HG03045 (cell line): ENCODE measurements at regions not wholly inside any gene's neighbourhood (a gene's known extent, or its start where the extent isn't known, plus 50 kb on each side); places are given as distances from the start of the nearest gene placed in this dataset.

Experiments used
- ATAC-seq: cut with Tn5 transposase; IDR thresholded peaks from one replicate; pipeline ENCODE4 v1.9.1; 2021; ENCODE audit warnings: mild to moderate bottlenecking, moderate library complexity; ENCODE audit not compliant: unreplicated experiment

DNA sequence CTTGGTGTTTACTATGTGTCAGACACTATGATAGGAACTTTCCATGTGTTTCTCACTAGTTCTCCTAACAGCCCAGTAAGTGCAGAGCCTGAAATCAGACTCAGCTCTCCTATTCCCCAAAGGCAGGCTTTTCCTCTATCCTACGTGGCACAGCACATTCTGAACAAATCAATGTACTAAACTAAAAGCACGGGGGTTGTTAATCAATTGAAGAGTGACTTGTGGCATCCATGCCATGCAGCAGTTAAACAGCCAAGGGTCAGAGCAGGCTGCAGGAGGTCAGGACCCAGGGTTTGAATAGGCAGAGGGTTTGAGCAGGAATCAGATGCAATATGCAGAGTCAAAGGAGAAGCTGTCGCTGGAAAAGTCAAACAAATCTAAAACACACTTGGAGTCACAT, 289.7 kb upstream of the LDB2 start:
- no peak for ATAC-seq

DNA sequence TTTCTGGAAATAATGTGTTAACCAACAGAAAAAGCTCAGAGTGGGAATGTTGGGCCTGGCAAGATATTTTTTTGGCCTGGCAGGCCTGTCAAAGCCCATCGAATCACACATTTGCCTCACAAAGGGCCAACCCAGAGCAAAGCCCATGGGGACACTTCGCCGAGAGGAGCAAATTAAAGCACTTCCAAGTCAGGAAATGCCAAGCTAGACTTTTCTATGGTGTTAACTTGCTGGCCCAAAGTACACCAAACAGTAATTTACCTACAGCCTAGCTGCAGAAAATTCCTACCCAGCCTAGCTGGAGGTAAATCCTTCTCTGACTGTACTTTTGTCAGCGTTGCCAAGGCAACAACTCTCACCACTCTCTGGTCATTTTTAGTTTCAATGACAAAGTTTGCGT, 288.6 kb upstream of the LDB2 start:
- ATAC-seq: no peak

DNA sequence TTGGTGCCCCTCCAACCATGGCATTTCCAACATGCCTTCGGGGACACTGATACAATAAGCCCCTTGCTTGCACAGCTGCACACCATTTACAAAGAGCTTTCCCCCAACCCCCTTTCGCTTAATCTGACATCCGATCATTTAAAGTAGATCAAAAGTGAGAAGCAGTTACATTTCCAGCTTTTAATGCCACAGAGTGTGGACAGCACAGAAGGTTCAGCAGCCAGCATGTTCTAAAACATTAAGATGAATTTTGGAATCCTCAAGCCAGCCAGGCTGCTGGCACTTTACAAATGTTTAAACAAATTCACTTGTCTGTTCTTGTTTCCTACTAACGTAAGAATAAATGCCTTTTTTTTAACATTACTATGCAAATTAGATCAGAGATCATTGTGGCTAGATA, 284.4 kb upstream of the LDB2 start:
- ATAC-seq: no peak

DNA sequence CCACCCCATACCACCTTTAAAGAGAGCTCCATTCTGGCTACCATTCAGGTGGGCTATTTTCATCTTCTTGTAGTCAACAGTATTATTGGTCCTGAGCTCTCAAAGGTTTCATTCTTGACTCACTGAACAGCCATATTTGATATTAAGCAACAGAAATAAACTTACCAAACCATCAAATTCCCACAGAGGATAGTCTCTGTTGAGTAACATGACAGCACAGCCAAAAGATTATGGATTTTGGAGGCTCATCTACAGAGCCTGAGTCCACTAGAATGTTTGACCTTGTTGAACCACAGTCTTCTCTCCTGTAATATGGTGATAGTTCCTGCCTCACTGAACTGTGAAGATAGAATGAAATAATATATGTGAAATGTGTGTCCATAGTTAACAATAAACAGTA, 276.3 kb upstream of the LDB2 start:
- no peak for ATAC-seq

DNA sequence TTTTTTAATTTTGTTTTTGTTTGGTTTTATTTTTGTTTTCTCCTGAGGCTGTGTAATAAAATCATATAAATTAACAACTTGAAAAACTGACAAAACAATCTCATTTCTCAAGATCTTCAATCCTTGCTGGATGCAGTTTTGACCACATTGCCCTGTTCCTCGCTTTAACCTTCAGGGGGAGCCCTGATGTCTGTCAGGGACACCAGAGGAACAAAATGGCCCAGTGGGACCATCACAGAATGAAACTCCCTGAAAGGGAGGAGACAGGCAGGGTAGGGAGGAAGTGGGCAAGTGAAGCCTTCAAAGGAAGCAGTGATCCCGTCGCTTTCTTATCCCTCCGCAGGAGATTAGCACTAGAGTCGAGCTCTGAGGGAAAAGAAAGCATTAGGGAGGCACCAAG, 274.9 kb upstream of the LDB2 start:
- ATAC-seq: no peak

DNA sequence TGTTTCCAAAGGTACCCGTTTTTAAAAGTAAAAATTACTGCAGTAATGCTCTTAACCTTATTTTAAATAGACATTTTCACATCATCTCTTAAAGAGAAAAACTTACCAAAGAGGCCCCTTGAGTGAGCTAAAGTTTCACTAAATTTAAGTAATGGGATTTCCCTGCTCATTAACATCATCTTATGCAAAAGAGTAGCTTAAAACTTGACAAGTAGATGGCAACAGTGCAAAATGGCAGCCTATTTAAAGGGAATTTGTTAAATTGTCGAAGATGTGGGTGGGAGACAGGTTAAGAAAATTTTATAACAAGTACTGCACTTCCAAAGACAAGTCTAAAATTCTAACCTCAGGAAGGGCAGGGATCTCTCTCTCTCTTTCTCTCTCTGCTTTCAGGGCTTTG, 271.7 kb upstream of the LDB2 start:
- no peak for ATAC-seq

DNA sequence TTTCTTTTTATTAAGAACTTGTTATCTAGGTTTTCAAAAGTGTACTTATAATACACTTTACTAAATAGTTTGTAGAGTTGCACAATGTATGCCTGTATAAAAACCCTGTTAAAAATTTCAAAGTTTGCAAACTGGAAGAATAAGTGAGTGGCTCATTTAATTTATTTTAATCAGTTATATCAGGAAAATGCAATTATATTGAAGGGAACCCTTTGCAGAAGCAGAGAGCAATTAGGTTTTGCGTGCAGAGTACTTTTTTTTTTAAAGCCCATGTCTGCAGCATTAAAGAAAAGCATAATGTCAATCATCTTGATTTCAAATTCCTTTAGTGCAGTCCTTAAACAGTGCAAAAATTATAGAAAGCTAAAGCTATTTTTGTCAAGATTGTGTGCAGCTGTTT, 271.3 kb upstream of the LDB2 start:
- no peak for ATAC-seq

DNA sequence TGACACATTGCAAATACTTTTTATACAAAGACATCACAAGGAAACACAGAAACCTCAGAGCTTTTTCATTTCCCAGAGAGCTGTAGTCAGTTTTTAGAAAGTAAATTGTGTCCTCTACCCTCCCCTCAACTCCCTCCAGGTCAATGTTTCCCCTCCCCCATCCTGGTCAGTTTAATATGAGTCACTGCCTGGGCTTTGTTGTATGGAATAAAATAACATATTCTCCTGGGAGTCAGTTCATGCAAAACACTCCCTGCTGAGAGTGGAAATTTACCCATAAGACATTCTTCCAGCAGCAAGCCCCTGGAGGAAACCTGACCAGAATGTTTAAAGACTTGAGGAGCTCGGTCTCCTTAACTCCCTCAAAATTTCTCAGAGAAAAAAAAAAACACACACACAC, 270.1 kb upstream of the LDB2 start:
- no peak for ATAC-seq

DNA sequence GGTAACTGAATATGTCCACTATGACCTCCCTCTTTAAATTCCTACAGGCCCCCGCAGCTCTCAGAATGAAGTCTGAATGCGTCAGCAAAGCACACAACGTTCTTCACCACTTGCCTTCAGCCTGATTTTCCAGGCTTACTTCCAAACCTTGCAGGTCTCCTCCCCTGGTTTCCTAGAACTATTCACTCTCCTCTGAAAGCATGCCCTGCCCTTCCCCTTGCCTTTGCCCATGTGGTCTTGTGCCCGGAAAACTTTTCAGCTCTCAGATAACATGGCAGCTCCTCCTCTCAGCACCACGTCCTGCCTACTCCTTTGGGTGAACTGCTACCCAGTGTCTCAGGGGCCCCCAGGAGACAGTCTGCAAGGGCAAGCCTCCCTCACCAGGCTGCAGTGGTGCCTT, 268.5 kb upstream of the LDB2 start:
- ATAC-seq: no peak

DNA sequence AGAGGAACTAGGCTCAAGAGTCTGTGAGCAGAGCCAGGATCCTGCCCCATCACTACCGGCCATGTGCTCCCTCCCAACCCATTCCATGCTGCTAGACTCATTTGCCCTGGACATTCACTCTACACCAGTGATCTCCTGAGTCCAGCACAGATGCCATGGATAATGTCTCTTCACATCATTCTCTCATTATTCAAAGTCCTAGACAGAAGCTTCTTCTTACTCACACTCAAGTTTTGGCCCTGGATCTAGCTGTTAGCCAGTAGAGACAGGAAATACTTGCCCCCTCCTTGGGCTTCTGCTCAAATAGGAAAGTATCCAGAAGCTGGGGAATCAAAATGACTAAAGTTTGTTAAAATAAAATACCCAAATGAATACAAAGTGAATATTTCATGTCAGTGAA, 266.8 kb upstream of the LDB2 start:
- no peak for ATAC-seq

DNA sequence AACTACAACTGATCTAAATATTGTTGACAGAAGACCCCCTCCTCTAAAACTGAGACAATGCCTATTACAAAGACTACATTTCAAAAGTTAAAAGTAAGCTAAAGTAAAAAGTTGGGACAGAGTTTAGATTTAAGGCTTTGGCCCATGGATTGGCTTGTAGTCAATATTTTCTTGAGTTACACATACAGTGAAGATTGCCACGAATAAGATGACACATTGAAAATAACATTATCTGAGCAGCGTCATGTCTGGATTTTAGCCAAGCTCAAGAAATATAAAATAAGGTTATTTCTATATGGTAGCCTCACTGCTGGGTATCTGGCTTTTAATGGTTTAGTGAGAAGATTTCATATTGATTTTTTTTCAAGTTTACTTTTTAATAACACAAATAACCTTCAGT, 266.2 kb upstream of the LDB2 start:
- no peak for ATAC-seq

DNA sequence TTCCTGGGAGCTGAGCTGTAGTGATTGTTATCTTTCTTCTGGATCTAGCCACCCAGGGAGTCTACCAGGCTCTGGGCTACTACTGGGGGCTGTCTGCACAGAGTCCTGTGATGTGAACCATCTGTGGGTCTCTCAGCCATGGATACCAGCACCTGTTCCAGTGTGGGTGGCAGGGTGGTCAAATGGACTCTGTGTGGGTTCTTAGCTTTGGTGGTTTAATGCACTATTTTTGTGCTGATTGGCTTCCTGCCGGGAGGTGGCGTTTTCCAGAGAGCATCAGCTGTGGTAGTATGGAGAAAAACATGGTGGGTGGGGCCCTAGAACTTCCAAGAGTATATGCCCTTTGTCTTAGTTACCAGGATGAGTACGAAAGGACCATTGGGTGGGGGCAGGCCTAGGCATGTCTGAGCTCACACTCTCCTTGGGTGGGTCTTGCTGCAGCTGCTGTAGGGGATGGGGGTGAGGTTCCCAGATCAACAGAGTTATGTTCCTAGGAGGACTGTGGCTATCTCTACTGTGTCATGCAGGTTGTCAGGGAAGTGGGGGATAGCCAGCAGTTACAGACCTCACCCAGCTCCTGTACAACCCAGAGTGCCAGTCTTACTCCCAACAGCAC, 264.8 kb upstream of the LDB2 start:
- no peak for ATAC-seq

DNA sequence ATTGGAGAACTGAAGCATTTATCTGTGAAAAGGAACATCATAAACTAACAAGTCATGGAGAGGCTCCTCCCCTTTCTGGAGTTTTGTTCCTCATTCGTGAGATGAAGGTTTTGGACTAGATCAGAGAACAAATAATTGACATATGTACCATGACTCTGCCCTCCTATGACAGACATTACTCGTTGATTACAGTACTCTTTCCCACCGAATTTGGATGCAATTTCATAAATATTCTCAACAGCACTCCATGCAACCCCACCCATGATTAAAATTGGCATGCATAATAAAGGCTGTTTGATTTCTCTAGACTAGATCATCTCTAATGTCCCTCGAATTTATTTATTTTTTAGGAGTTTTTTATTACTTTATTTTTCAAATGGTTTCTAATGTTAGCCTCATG, 258.9 kb upstream of the LDB2 start:
- ATAC-seq: no peak

DNA sequence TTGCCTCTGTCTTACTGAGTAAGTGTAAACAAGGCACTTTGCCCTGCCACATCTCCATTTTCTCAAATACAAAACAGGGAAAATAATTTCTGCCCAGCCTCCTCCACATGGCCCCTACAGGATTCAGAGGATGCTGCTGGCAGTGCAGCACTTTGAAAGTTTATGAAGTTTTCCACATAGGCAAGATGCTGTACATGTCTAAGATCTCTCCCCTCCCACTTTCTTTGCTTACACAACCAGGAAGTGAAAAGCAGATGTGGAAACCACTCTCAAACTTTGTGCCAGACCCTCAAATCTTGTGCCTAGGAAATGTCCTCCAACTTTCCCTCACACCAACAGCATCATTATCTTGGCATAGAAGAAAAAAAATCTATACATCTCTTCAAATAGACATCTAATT, 257.0 kb upstream of the LDB2 start:
- ATAC-seq: no peak

DNA sequence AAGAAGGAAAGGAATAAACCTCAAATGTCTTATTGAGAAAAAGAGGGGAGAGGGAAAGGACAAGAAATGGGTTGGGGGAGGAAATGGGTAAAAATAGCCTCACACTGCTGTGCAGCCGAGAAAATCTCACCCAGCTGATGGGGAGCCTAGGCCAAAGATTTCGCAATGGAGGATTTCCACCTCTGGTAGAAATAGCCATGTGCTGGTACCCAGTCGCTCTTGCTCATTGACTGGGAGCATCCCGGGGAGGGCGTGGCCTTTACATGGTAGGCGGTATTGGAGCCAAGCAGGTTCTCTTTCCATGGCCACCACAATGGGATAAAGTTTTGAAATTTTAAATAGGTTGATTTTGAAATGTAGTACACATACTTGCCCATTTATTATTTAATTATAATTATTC, 255.1 kb upstream of the LDB2 start:
- no peak for ATAC-seq

DNA sequence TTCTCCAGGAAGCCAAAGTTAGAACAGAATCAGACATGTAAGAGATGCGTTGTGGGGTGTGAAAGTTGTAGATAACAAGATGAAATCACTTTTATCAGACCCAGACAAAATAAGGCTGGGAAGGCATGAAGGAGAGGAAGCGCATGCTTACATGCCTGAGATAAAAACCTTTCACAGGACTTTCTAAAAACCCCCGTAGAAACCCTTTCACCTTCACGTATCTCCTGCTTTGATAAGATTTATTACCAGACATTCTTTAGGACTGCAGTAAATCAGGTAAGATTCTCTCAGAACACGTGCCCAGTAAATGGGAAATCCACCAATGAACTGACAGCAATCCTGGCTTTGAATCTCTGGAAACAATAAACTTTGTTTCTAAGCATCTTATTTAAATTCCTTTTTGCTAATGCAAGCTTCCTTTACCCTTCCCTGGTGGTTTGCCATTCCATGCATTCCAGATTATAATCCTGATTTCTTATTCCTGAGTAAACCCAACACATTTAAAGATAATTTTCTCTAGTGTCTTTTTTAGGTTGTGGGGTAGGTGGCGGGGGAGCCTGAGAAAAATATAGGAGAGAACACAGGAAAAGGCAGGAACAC, 254.6 kb upstream of the LDB2 start:
- ATAC-seq: no peak

DNA sequence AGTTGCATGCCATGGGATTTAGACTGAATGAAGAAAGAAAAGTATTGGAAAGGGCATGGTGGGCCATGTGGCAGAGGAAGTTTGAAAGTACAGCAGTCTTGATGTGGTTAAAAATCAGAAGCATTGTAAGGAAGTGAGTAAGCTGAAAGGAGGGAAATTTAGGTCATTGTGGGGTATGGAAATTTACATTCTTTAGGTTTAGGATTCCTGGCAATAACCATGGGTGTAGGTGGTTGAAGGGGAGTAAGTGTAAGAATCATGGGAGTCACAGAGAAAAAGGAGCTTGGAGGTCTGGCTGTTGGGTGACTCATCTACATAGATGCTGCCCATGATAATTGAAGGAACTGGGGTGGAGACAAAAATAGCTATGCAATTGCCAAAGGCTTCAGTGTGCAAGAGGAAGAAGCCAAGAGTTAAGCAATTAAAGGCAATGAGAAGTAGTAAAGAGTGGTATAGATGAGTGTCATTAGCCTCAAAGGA, 243.8 kb upstream of the LDB2 start:
- no peak for ATAC-seq

DNA sequence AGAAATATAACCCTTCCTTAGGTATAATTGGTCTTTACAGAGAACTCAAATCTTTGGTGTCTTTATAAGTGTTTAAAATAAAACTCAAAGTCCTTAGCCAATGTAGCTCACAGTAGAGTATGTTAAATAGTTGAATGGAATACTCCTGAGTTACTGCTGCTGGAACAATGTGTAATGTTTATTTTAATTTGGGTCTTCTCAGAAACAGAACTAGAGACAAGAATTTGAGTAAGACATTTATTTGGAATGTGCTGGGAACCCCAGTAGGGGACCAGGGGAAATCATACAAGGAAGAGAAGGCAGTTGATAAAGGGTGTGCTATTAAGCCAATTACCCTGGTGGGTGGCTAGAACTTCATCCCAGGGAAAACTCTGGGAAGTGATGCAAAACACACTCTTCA, 240.4 kb upstream of the LDB2 start:
- ATAC-seq: no peak

DNA sequence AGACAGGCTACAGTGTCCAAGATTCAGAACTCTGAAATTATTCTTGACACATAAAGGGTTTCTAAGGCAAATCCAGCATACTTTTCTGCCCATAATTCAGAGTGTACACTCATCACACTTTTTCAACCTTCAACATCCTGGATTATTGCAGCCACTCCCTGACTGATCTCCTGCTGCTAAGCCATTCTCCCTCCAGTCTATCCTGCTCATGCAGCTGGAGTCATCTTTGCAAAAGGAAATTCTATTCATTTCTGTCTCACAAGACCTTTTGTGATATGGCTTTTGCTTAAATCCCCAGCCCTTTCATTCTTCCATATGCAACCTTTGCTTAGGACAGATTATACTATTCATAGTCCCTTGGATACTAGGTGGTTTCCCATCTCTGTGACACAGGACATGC, 236.1 kb upstream of the LDB2 start:
- no peak for ATAC-seq

DNA sequence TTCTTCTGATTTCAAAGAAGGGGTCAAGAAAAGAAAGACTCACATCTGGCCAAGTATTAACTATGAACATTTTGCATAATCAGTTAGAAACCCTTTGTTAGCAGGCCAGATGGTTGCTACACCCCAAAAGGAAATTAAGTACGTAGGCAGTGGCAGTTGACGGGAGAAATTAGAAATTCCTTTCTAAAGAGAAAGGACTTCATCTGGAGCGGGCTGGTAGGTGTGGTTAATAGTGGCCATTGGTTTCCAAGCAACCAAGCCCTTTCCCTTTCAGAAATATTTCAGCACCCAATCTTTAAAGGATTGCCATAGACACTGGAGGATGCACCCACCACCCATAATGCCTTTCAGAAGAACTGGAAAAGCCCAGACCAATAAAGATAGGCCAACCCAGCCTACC, 235.7 kb upstream of the LDB2 start:
- no peak for ATAC-seq

DNA sequence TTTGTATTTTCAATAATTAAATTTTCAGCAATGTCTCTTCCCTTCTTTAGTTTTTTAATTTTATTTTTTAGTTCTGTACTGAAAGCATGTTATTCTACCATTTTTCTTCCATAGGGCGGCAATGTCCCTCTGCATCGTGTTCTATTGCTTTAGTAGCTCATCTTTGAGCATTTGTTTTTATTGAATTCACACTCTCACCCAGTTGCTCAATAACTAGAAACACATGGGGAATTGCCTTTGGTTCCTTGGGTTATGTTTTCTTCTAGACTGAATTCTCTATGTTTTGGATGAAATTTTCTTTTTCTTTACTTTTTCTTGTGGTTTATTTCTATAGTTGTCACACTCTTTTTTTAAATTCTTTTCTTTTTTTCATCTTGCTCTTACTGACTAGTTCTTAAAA, 233.8 kb upstream of the LDB2 start:
- ATAC-seq: no peak

DNA sequence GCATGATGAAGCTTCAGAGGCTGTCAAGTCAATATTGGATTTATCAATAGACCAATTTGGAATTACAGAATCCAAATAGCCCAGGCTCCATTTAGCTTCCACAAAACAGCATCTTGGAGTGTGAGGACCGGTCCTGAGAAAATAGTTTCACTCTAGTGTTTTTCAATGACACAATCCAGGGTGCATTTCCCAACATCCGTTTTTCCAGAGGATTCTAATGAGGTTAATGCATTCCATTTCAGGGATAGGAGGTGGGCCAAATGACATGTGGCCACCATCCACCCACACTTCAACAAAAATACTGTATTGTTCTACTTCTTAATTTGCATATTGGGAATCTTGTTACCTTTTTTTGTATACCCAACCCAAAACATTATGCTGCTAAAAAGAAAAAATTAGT, 229.8 kb upstream of the LDB2 start:
- ATAC-seq: no peak

DNA sequence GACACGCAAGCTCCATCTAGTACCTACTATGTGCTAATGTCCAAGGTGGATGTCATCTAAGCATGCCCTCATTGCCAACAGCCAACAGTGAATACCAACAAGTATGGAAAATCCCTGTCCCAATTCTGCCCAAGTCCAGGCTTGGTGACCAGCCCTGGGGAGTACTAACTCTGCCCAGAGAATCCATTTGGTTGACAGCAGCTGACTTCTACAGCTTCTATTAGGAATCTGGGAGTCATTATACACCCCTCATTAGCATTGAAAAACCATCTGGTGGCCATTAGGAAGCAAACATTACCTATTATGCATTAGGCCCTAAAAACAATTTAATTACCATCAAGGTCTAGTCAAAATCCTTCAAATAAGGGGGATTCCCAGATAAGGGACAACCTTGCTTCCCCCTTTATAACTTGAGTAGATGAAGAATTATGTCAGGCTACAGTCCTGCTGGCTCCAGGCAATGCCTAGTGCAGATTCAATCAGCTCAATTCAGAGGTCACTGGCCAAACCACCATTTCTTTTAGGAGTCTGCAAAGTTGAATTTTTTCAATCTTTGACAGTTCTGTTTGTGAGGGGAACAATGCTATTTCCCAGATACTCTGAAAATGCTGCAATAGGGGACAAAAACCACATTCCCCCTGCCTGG, 228.0 kb upstream of the LDB2 start:
- ATAC-seq: no peak
